ENCODE measurements at regions not wholly inside any gene's neighbourhood (a gene's known extent, or its start where the extent isn't known, plus 50 kb on each side); places are given as distances from the start of the nearest gene placed in this dataset.
"Not testable (repeated sequence)": the region's sequence is repeated elsewhere in the genome, so short reads cannot be mapped to it uniquely, and the experiment has no call there.

GRCh38 chr5:18607570-18607969 lies 973.3 kb downstream of the TAF11L14 start:
- DNase-seq, result no peak

GRCh38 chr5:18617191-18617590 lies 982.9 kb downstream of the TAF11L14 start:
- not testable (repeated sequence) for DNase-seq

GRCh38 chr5:18630458-18631045 lies 996.3 kb downstream of the TAF11L14 start:
- no peak for DNase-seq

- DNase-seq, result no peak
Observed at GRCh38 chr5:18652404-18653215, 1018.4 kb downstream of the TAF11L14 start.

- DNase-seq, result no peak
Observed at GRCh38 chr5:18653216-18653752, 1019.0 kb downstream of the TAF11L14 start.

- DNase-seq, result no peak
Observed at GRCh38 chr5:18660511-18660910, 1026.3 kb downstream of the TAF11L14 start.

- no peak for DNase-seq
Observed at GRCh38 chr5:18662231-18662630, 1028.0 kb downstream of the TAF11L14 start.

- not testable (repeated sequence) for DNase-seq
Observed at GRCh38 chr5:18674212-18674611, 1040.0 kb downstream of the TAF11L14 start.

GRCh38 chr5:18675041-18675440 lies 1040.8 kb downstream of the TAF11L14 start:
- no peak for DNase-seq

GRCh38 chr5:18686253-18686652 lies 1052.0 kb downstream of the TAF11L14 start:
- DNase-seq, result no peak

GRCh38 chr5:18687429-18687828 lies 1053.2 kb downstream of the TAF11L14 start:
- DNase-seq, result no peak

GRCh38 chr5:18699681-18700080 lies 1065.4 kb downstream of the TAF11L14 start:
- DNase-seq, result peak; percentile 22

GRCh38 chr5:18702821-18703220 lies 1068.6 kb downstream of the TAF11L14 start:
- DNase-seq, result no peak

GRCh38 chr5:18712936-18713485 lies 1078.8 kb downstream of the TAF11L14 start:
- no peak for DNase-seq

GRCh38 chr5:18720002-18720401 lies 1085.7 kb downstream of the TAF11L14 start:
- DNase-seq, result no peak

- DNase-seq, result no peak
Observed at GRCh38 chr5:18732556-18733479, 1098.6 kb downstream of the TAF11L14 start.

- no peak for DNase-seq
Observed at GRCh38 chr5:18736051-18736398, 1101.8 kb downstream of the TAF11L14 start.

- not testable (repeated sequence) for DNase-seq
Observed at GRCh38 chr5:18736736-18737135, 1102.5 kb downstream of the TAF11L14 start.

GRCh38 chr5:18740301-18740700 lies 1106.0 kb downstream of the TAF11L14 start:
- DNase-seq, result no peak

- DNase-seq, result no peak
Observed at GRCh38 chr5:18742830-18743229, 1108.6 kb downstream of the TAF11L14 start.

- no peak for DNase-seq
Observed at GRCh38 chr5:18744441-18744840, 1110.2 kb downstream of the TAF11L14 start.
